K562 (cell line): ENCODE measurements at regions not wholly inside any gene's neighbourhood (a gene's known extent, or its start where the extent isn't known, plus 50 kb on each side); places are given as distances from the start of the nearest gene placed in this dataset.
A peak's percentile ranks its signal among the peaks of the same experiment; 100 is the strongest.

Source experiments
- ATAC-seq: fragments of 200-7000 bp; cut with Tn5 transposase; 3 replicates; pipeline ENCODE4 v1.9.1; 2020; ENCODE audit warnings: moderate library complexity
- BruUV-seq: library from RNA; stranded (reverse); fragments of 400-500 nt; replicated peaks from 2 replicates; lab custom pipeline; 2021; lab: Mats Ljungman, UMichigan
- CTCF ChIA-PET: fragments of 300-600 bp; formaldehyde crosslinking; extraction: SDS; loops from one replicate; lab custom pipeline; 2021; ENCODE audit warnings: low intra/inter-chr PET ratio; lab: Yijun Ruan, JAX
- POLR2A ChIA-PET: fragments of 300-600, 350-650 bp; sonication (Branson Sonifier 250); formaldehyde crosslinking; extraction: SDS; loops from one replicate; lab custom pipeline; 2021; ENCODE audit warnings: antibody characterized with exemption, inconsistent platforms; lab: Yijun Ruan, JAX
- DNase-seq, 4 experiments: peaks; one replicate each; pipeline versions ENCODE4 v3.0.0 to v3.0.0-alpha.2; 2011 to 2018; ENCODE audit warnings: low spot score in 3 of 4, mixed read lengths in 3 of 4; ENCODE audit errors: extremely low read depth in 1 of 4
- FAIRE-seq: peaks from 2 replicates; lab custom pipeline; 2011; peaks lifted over from hg19 to GRCh38; lab: Jason Lieb, UNC
- H2AFZ ChIP-seq: 2 replicates; pipeline ENCODE4 v1.6.0; 2011; ENCODE audit warnings: low read depth, low read length, control low read depth, inconsistent platforms
- H3K27ac ChIP-seq: fragments of 200-600 bp; 3 replicates; pipeline ENCODE4 v1.8.0; 2011; ENCODE audit warnings: low read depth, mild to moderate bottlenecking, control low read depth, inconsistent platforms, low read length, moderate library complexity, mixed read lengths; ENCODE audit errors: extremely low read depth
- H3K27me3 ChIP-seq, 2 experiments: fragments of 300-600 bp in 1 of 2; 2 replicates in 1 of 2; 3 replicates in 1 of 2; pipeline versions ENCODE4 v1.6.0 to v1.8.0; 2011; ENCODE audit warnings: inconsistent platforms in 2 of 2, low read length in 2 of 2, mild to moderate bottlenecking in 1 of 2, mixed read lengths in 1 of 2, moderate library complexity in 1 of 2; ENCODE audit not compliant: control insufficient read depth in 2 of 2, insufficient read depth in 2 of 2
- H3K36me3 ChIP-seq: fragments of 300-600 bp; 3 replicates; pipeline ENCODE4 v1.8.0; 2011; ENCODE audit warnings: mild to moderate bottlenecking, low read length, inconsistent platforms; ENCODE audit not compliant: control insufficient read depth, insufficient read depth
- H3K4me1 ChIP-seq, 2 experiments: fragments of 200-600 bp in 1 of 2; replicated peaks in 1 of 2; 2 replicates in 1 of 2; 3 replicates in 1 of 2; pipeline versions ENCODE4 v1.5.1 to v1.8.0; 2011; ENCODE audit warnings: inconsistent platforms in 2 of 2, low read length in 2 of 2, mild to moderate bottlenecking in 1 of 2, mixed read lengths in 1 of 2, moderate library complexity in 1 of 2; ENCODE audit not compliant: control insufficient read depth in 2 of 2, insufficient read depth in 2 of 2
- H3K4me2 ChIP-seq: 2 replicates; pipeline ENCODE4 v1.6.1; 2011; ENCODE audit warnings: low read length, control low read depth, inconsistent platforms, mixed read lengths; ENCODE audit not compliant: insufficient read depth
- H3K4me3 ChIP-seq: fragments of 200-600 bp; sonication (generic), shearing (Covaris generic); 2 replicates; pipeline ENCODE4 v1.5.1; 2016; ENCODE audit warnings: control low read depth, inconsistent platforms
- H3K79me2 ChIP-seq: fragments of 200-600 bp; 3 replicates; pipeline ENCODE4 v1.8.0; 2011; ENCODE audit warnings: low read length, inconsistent platforms; ENCODE audit not compliant: control insufficient read depth, insufficient read depth
- H3K9ac ChIP-seq, 2 experiments: 2 replicates each; pipeline versions ENCODE4 v1.6.0 to v1.6.1; 2011; ENCODE audit warnings: low read depth in 2 of 2, low read length in 2 of 2, control low read depth in 1 of 2, inconsistent platforms in 1 of 2, mild to moderate bottlenecking in 1 of 2, mixed read lengths in 1 of 2; ENCODE audit not compliant: insufficient read depth in 1 of 2
- H3K9me1 ChIP-seq: one replicate; pipeline ENCODE4 v1.6.0; 2011; ENCODE audit warnings: inconsistent platforms, mild to moderate bottlenecking, low read length, moderate library complexity; ENCODE audit not compliant: control insufficient read depth, insufficient read depth
- H3K9me3 ChIP-seq: replicated peaks from 2 replicates; pipeline ENCODE4 v1.5.1; 2011; ENCODE audit warnings: low read depth, low read length, inconsistent platforms; ENCODE audit not compliant: control insufficient read depth, insufficient read depth
- H4K20me1 ChIP-seq: replicated peaks from 2 replicates; pipeline ENCODE4 v1.6.1; 2011; ENCODE audit warnings: low read length, inconsistent platforms, mixed read lengths; ENCODE audit not compliant: control insufficient read depth, insufficient read depth
- ADNP ChIP-seq: fragments of 200-800 bp; sonication (Bioruptor generic); IDR thresholded peaks from 2 replicates; pipeline ENCODE4 v1.6.1; 2016; ENCODE audit warnings: missing genetic modification characterization, missing compliant biosample characterization
- BCOR ChIP-seq: fragments of 450-650 bp; IDR thresholded peaks from 2 replicates; pipeline ENCODE4 v1.6.1; 2016
- CEBPB ChIP-seq: fragments of 450-650 bp; IDR thresholded peaks from 2 replicates; pipeline ENCODE4 v1.6.1; 2016; ENCODE audit warnings: missing genetic modification characterization, missing compliant biosample characterization
- CEBPG ChIP-seq, 3 experiments: fragments of 200-800 bp in 1 of 3; sonication (Bioruptor generic) in 1 of 3; sonication (generic) in 1 of 3; formaldehyde crosslinking in 1 of 3; IDR thresholded peaks in 2 of 3; conservative IDR thresholded peaks in 1 of 3; 2 replicates each; pipeline versions ENCODE4 v1.6.1 to v1.8.0; 2016 to 2022; ENCODE audit warnings: missing compliant biosample characterization in 2 of 3, missing genetic modification characterization in 2 of 3, mild to moderate bottlenecking in 1 of 3, missing genetic modification reagents in 1 of 3
- FOS ChIP-seq: IDR thresholded peaks from 3 replicates; pipeline ENCODE4 v1.6.1; 2011; ENCODE audit not compliant: insufficient read length; ENCODE audit errors: extremely low read depth
- HMG20A ChIP-seq: fragments of 450-650 bp; formaldehyde crosslinking; conservative IDR thresholded peaks from 2 replicates; pipeline ENCODE4 v1.4.0; 2020; ENCODE audit warnings: mild to moderate bottlenecking, mixed read lengths
- KDM1A ChIP-seq, 2 experiments: fragments of 450-650 bp; IDR thresholded peaks; 2 replicates each; pipeline ENCODE4 v1.6.1; 2016; ENCODE audit warnings: mild to moderate bottlenecking in 2 of 2
- RBM25 ChIP-seq: fragments of 200-400 bp; formaldehyde crosslinking; IDR thresholded peaks from 2 replicates; pipeline ENCODE4 v1.6.1; 2018; ENCODE audit warnings: low read length, low read depth, moderate library complexity; ENCODE audit not compliant: severe bottlenecking
- ZFP36 ChIP-seq: fragments of 150-350 bp; IDR thresholded peaks from 2 replicates; pipeline ENCODE4 v1.6.1; 2018; ENCODE audit warnings: low read length, low read depth; ENCODE audit not compliant: partially characterized antibody
- WGBS: fragments of 100-300 bp; shearing (Covaris generic); methylation state at CpG from one replicate; pipeline ENCODE4 v1.1.6; 2016; ENCODE audit warnings: low coverage, mixed read lengths; ENCODE audit not compliant: insufficient coverage; ENCODE audit errors: missing lambda C conversion rate; 5-methylcytosine and 5-hydroxymethylcytosine counted together
- in situ Hi-C: fragments of 300-500 bp; cut with MboI; formaldehyde crosslinking; loops from 4 replicates; pipeline ENCODE4 v1.15.0; 2018; ENCODE audit warnings: inconsistent platforms, mixed read lengths
- intact Hi-C: fragments of 100-400 bp; cut with micrococcal nuclease; formaldehyde crosslinking; loops from 2 replicates; pipeline ENCODE4 v1.14.2; 2022

GRCh38 chr12:93059288-93059687, 130.2 kb upstream of the EEA1 start:
- no peak for ATAC-seq
- no peak for DNase-seq
- FAIRE-seq, result no peak
- H3K36me3 ChIP-seq, result no peaks in the 10 kb centered on the region
- intact Hi-C loops (no loop called here), in situ Hi-C loops (no loop called here)
- H3K27ac ChIP-seq, result no peak overlapping the region
- no peaks in the 10 kb centered on the region for H3K79me2 ChIP-seq
- no peaks in the 10 kb centered on the region for H4K20me1 ChIP-seq
- no peak overlapping the region for H3K4me2 ChIP-seq
- no peak overlapping the region for H3K9ac ChIP-seq
- peaks cover 0 to 4% of the 10 kb centered on the region in 2 experiments; a peak in 1 of 5 replicates for H3K4me1 ChIP-seq
- H3K9me1 ChIP-seq, result no peaks in the 10 kb centered on the region
- no TSS peak for BruUV-seq
- no peak overlapping the region for H3K4me3 ChIP-seq
- POLR2A ChIA-PET, result no interaction called here
- CTCF ChIA-PET, result no interaction called here
- peaks cover 9 to 23% of the 10 kb centered on the region in 2 experiments for H3K27me3 ChIP-seq
- H3K9me3 ChIP-seq, result no peaks in the 10 kb centered on the region
- H2AFZ ChIP-seq, result no peak overlapping the region
- 30% methylated on average over 2 of the region's 2 CpGs for WGBS
- TF ChIP-seq HMG20A (CRISPR knock-in tag) (no peak), BCOR (peak; percentile 61), ZFP36 (peak; percentile 87), KDM1A (IDR thresholded peaks at IDR 0.05) (peak in 1 of 2 experiments; percentile 48; a peak in 2 of 4 replicates), ADNP (tag) (peak; percentile 70; the same call in 1 of the 2 replicates), CEBPB (peak; percentile 56), RBM25 (peak; percentile 94), FOS (no peak), CEBPG (CRISPR knock-in tag; IDR thresholded peaks at IDR 0.05) (no peak), CEBPG (tag; conservative IDR thresholded peaks at IDR 0.05 in 1 of 2, IDR thresholded peaks at IDR 0.05 in 1 of 2) (0 out of 4 replicates have a peak, but pooled peaks of 1 of the 2 experiments have one; percentile 14)
